GM23338 (cell line): ENCODE measurements at regions not wholly inside any gene's neighbourhood (a gene's known extent, or its start where the extent isn't known, plus 50 kb on each side); places are given as distances from the start of the nearest gene placed in this dataset.
"Not testable (repeated sequence)": the region's sequence is repeated elsewhere in the genome, so short reads cannot be mapped to it uniquely, and the experiment has no call there.

Source experiments
- ATAC-seq: fragments of 200-7000 bp; cut with Tn5 transposase; 3 replicates; pipeline ENCODE4 v1.9.1; 2020
- DNase-seq: peaks from one replicate; pipeline ENCODE4 v3.0.0-alpha.2; 2015; ENCODE audit warnings: low spot score
- H2AFZ ChIP-seq: fragments of 200-600 bp; sonication (generic); 2 replicates; pipeline ENCODE4 v1.8.0; 2016; ENCODE audit warnings: antibody characterized with exemption, mild to moderate bottlenecking, moderate library complexity
- H3F3A ChIP-seq: fragments of 200-600 bp; sonication (generic); replicated peaks from 2 replicates; pipeline ENCODE4 v1.8.0; 2017; ENCODE audit warnings: antibody characterized with exemption, mixed run types, low read depth
- H3K27ac ChIP-seq: fragments of 200-600 bp; sonication (generic); 2 replicates; pipeline ENCODE4 v1.6.1; 2016; ENCODE audit warnings: low read depth
- H3K27me3 ChIP-seq: fragments of 200-600 bp; sonication (generic); 2 replicates; pipeline ENCODE4 v1.8.0; 2016; ENCODE audit warnings: mild to moderate bottlenecking, mixed run types, moderate library complexity; ENCODE audit not compliant: insufficient read depth
- H3K36me3 ChIP-seq: fragments of 200-600 bp; sonication (generic); 2 replicates; pipeline ENCODE4 v1.8.0; 2016; ENCODE audit warnings: mild to moderate bottlenecking; ENCODE audit not compliant: insufficient read depth
- H3K4me1 ChIP-seq: fragments of 200-600 bp; sonication (generic); 2 replicates; pipeline ENCODE4 v1.8.0; 2016; ENCODE audit warnings: mild to moderate bottlenecking, moderate library complexity; ENCODE audit not compliant: insufficient read depth
- H3K4me2 ChIP-seq: fragments of 200-600 bp; sonication (generic); 2 replicates; pipeline ENCODE4 v1.7.1; 2017; ENCODE audit warnings: mixed run types
- H3K4me3 ChIP-seq: fragments of 200-600 bp; sonication (generic); 2 replicates; pipeline ENCODE4 v1.6.1; 2016; ENCODE audit warnings: mixed run types
- H3K79me2 ChIP-seq: fragments of 200-600 bp; sonication (generic); replicated peaks from 2 replicates; pipeline ENCODE4 v1.8.0; 2017; ENCODE audit warnings: mild to moderate bottlenecking; ENCODE audit not compliant: insufficient read depth
- H3K9me2 ChIP-seq: fragments of 200-600 bp; sonication (generic); 2 replicates; pipeline ENCODE4 v1.8.0; 2017; ENCODE audit not compliant: insufficient read depth
- H4K20me1 ChIP-seq: fragments of 200-600 bp; sonication (generic); replicated peaks from 2 replicates; pipeline ENCODE4 v1.8.0; 2017; ENCODE audit warnings: mild to moderate bottlenecking; ENCODE audit not compliant: insufficient read depth
- H3K27ac Mint-ChIP-seq: 2 replicates; pipeline ENCODE4 v1.8.0; 2020; ENCODE audit warnings: inconsistent platforms, mild to moderate bottlenecking, moderate library complexity, mixed read lengths
- H3K27me3 Mint-ChIP-seq: 3 replicates; pipeline ENCODE4 v1.8.0; 2022; ENCODE audit warnings: low read depth, mild to moderate bottlenecking, moderate library complexity, mixed read lengths, inconsistent platforms; ENCODE audit not compliant: insufficient read depth, poor library complexity
- H3K36me3 Mint-ChIP-seq: 3 replicates; pipeline ENCODE4 v1.8.0; 2021; ENCODE audit warnings: low read depth, mild to moderate bottlenecking, inconsistent platforms, moderate library complexity, mixed read lengths
- H3K4me1 Mint-ChIP-seq: 3 replicates; pipeline ENCODE4 v1.8.0; 2020; ENCODE audit warnings: mild to moderate bottlenecking, inconsistent platforms, mixed read lengths
- H3K4me3 Mint-ChIP-seq: 3 replicates; pipeline ENCODE4 v1.8.0; 2021; ENCODE audit warnings: moderate library complexity, mild to moderate bottlenecking, inconsistent platforms, mixed read lengths
- H3K9me3 Mint-ChIP-seq: 3 replicates; pipeline ENCODE4 v1.8.0; 2020; ENCODE audit warnings: moderate library complexity, mild to moderate bottlenecking, inconsistent platforms, mixed read lengths
- CREB1 ChIP-seq: fragments of 250-450 bp; sonication (Bioruptor Pico); IDR thresholded peaks from 2 replicates; pipeline ENCODE4 v1.5.0; 2020; ENCODE audit warnings: low read depth, mild to moderate bottlenecking, moderate library complexity
- ETS1 ChIP-seq: IDR thresholded peaks from 2 replicates; pipeline ENCODE4 v1.6.1; 2016; ENCODE audit warnings: antibody characterized with exemption
- EZH2 ChIP-seq: fragments of 200-600 bp; sonication (generic); IDR thresholded peaks from one replicate; pipeline ENCODE4 v1.8.0; 2017; ENCODE audit warnings: antibody characterized with exemption, mild to moderate bottlenecking, low read depth; ENCODE audit not compliant: unreplicated experiment
- EZH2phosphoT487 ChIP-seq: fragments of 200-600 bp; sonication (generic); IDR thresholded peaks from one replicate; pipeline ENCODE4 v1.8.1; 2018; ENCODE audit warnings: antibody characterized with exemption; ENCODE audit not compliant: unreplicated experiment
- JUNB ChIP-seq: IDR thresholded peaks from one replicate; pipeline ENCODE4 v1.6.1; 2016; ENCODE audit warnings: antibody characterized with exemption; ENCODE audit not compliant: unreplicated experiment
- NANOG ChIP-seq: IDR thresholded peaks from 2 replicates; pipeline ENCODE4 v1.6.1; 2016; ENCODE audit warnings: antibody characterized with exemption, borderline replicate concordance
- POLR2AphosphoS5 ChIP-seq: IDR thresholded peaks from 2 replicates; pipeline ENCODE4 v1.6.1; 2016; ENCODE audit warnings: antibody characterized with exemption, low read depth
- REST ChIP-seq: IDR thresholded peaks from one replicate; pipeline ENCODE4 v1.6.1; 2018; ENCODE audit warnings: antibody characterized with exemption; ENCODE audit not compliant: unreplicated experiment
- STAT1 ChIP-seq: IDR thresholded peaks from one replicate; pipeline ENCODE4 v1.6.1; 2016; ENCODE audit warnings: antibody characterized with exemption; ENCODE audit not compliant: unreplicated experiment
- ZNF114 ChIP-seq: fragments of 250-450 bp; sonication (Bioruptor Pico); IDR thresholded peaks from 2 replicates; pipeline ENCODE4 v1.5.0; 2020; ENCODE audit warnings: mild to moderate bottlenecking, moderate library complexity
- ZNF331 ChIP-seq: fragments of 250-450 bp; sonication (Bioruptor Pico); IDR thresholded peaks from 2 replicates; pipeline ENCODE4 v1.5.0; 2020; ENCODE audit warnings: low read depth, mild to moderate bottlenecking, moderate library complexity
- TF ChIP-seq, protein P1 (sequence below): fragments of 250-450 bp; sonication (Bioruptor Pico); IDR thresholded peaks from 2 replicates; pipeline ENCODE4 v1.5.0; 2020; ENCODE audit warnings: mild to moderate bottlenecking, moderate library complexity

DNA sequence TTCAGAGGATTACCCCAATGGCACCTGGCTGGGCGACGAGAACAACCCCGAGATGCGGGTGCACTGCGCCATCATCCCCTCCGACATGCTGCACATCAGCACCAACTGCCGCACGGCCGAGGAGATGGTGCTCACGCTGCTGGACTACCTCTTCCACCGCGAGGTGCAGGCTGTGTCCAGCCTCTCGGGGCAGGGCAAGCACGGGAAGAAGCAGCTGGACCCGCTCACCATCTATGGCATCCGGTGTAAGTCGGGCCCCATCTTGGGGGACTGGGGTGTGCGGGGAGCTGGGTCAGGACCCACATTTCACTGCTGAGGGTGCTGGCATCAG is 94.2 kb downstream of the NPIPB11 start:
- not testable (repeated sequence) for H3K4me1 ChIP-seq, H3K27me3 ChIP-seq, H3K27ac ChIP-seq, H3K4me3 ChIP-seq, DNase-seq, H3K9me2 ChIP-seq, H3K36me3 Mint-ChIP-seq, H3F3A ChIP-seq, H2AFZ ChIP-seq, H3K4me2 ChIP-seq, H3K79me2 ChIP-seq, H3K27me3 Mint-ChIP-seq, H3K9me3 Mint-ChIP-seq, ATAC-seq, H4K20me1 ChIP-seq, H3K4me3 Mint-ChIP-seq, H3K36me3 ChIP-seq, H3K27ac Mint-ChIP-seq
- peaks cover 14% of the 10 kb centered on the region for H3K4me1 Mint-ChIP-seq

DNA sequence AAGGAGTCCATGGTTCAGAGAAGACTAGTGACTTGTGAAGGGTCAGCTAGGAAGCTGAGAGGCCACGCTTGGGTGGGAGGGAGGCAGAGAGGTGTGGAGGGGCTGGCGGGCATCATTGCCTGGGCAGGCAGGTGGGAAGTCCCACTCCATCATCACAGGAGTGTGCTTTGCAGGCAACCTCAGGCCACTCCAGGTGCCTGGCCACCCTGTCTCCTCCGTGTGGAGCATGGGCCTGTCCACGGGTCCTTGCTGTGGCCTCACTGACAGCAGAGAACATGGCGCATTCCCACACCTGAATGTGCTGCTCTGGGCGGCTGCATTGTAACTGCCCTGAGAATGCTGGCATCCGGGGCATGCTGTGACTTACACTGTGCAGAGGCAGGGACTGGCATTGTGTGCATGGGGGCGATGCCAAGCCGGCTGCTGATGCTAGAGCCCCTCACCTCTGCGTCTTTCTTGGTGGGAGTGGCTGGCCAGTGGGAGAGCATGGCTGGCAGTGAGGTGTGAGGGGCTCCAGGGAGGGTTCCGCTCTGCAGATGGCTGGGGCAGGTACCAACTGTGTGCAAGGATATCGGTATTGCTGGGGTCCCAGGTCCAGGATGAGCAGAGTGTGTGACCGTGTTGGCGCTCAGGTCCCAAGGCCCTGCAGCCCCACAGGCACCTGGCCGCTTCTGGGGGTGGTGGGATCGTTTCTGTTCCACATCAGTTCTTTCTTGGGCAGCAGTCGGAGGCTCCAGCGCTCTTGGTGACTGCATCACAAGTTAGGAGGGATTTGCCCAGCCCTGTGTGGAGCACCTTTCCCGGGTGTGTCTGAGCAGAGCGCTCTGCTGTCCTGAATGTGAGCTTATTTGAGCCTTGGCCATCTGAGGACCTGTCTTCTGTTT is 94.8 kb downstream of the NPIPB11 start:
- Histone ChIP-seq H3K36me3 (no peaks in the 10 kb centered on the region), H4K20me1 (no peaks in the 10 kb centered on the region), H3K4me2 (no peak overlapping the region), H3K27me3 (no peaks in the 10 kb centered on the region), H3K79me2 (no peaks in the 10 kb centered on the region), H3F3A (no peaks in the 10 kb centered on the region), H3K4me1 (no peaks in the 10 kb centered on the region), H3K27ac (no peak overlapping the region), H2AFZ (no peak overlapping the region), H3K9me2 (no peaks in the 10 kb centered on the region), H3K4me3 (no peak overlapping the region)
- ATAC-seq (no peak), DNase-seq (no peak)
- H3K9me3 Mint-ChIP-seq = no peaks in the 10 kb centered on the region
- H3K27me3 Mint-ChIP-seq = peaks cover 8% of the 10 kb centered on the region
- H3K4me1 Mint-ChIP-seq = peaks cover 14% of the 10 kb centered on the region
- H3K36me3 Mint-ChIP-seq = no peaks in the 10 kb centered on the region
- H3K4me3 Mint-ChIP-seq = no peak overlapping the region
- H3K27ac Mint-ChIP-seq = no peak overlapping the region
- no peak for TF ChIP-seq EZH2phosphoT487
- TF ChIP-seq STAT1 = no peak
- TF ChIP-seq JUNB = no peak
- no peak for TF ChIP-seq REST
- no peak for TF ChIP-seq CREB1 (CRISPR knock-in tag)
- no peak for TF ChIP-seq NANOG
- no peak for TF ChIP-seq POLR2AphosphoS5
- TF ChIP-seq ZNF114 (CRISPR knock-in tag) = no peak
- TF ChIP-seq EZH2 = no peak
- TF ChIP-seq, protein P1, sequence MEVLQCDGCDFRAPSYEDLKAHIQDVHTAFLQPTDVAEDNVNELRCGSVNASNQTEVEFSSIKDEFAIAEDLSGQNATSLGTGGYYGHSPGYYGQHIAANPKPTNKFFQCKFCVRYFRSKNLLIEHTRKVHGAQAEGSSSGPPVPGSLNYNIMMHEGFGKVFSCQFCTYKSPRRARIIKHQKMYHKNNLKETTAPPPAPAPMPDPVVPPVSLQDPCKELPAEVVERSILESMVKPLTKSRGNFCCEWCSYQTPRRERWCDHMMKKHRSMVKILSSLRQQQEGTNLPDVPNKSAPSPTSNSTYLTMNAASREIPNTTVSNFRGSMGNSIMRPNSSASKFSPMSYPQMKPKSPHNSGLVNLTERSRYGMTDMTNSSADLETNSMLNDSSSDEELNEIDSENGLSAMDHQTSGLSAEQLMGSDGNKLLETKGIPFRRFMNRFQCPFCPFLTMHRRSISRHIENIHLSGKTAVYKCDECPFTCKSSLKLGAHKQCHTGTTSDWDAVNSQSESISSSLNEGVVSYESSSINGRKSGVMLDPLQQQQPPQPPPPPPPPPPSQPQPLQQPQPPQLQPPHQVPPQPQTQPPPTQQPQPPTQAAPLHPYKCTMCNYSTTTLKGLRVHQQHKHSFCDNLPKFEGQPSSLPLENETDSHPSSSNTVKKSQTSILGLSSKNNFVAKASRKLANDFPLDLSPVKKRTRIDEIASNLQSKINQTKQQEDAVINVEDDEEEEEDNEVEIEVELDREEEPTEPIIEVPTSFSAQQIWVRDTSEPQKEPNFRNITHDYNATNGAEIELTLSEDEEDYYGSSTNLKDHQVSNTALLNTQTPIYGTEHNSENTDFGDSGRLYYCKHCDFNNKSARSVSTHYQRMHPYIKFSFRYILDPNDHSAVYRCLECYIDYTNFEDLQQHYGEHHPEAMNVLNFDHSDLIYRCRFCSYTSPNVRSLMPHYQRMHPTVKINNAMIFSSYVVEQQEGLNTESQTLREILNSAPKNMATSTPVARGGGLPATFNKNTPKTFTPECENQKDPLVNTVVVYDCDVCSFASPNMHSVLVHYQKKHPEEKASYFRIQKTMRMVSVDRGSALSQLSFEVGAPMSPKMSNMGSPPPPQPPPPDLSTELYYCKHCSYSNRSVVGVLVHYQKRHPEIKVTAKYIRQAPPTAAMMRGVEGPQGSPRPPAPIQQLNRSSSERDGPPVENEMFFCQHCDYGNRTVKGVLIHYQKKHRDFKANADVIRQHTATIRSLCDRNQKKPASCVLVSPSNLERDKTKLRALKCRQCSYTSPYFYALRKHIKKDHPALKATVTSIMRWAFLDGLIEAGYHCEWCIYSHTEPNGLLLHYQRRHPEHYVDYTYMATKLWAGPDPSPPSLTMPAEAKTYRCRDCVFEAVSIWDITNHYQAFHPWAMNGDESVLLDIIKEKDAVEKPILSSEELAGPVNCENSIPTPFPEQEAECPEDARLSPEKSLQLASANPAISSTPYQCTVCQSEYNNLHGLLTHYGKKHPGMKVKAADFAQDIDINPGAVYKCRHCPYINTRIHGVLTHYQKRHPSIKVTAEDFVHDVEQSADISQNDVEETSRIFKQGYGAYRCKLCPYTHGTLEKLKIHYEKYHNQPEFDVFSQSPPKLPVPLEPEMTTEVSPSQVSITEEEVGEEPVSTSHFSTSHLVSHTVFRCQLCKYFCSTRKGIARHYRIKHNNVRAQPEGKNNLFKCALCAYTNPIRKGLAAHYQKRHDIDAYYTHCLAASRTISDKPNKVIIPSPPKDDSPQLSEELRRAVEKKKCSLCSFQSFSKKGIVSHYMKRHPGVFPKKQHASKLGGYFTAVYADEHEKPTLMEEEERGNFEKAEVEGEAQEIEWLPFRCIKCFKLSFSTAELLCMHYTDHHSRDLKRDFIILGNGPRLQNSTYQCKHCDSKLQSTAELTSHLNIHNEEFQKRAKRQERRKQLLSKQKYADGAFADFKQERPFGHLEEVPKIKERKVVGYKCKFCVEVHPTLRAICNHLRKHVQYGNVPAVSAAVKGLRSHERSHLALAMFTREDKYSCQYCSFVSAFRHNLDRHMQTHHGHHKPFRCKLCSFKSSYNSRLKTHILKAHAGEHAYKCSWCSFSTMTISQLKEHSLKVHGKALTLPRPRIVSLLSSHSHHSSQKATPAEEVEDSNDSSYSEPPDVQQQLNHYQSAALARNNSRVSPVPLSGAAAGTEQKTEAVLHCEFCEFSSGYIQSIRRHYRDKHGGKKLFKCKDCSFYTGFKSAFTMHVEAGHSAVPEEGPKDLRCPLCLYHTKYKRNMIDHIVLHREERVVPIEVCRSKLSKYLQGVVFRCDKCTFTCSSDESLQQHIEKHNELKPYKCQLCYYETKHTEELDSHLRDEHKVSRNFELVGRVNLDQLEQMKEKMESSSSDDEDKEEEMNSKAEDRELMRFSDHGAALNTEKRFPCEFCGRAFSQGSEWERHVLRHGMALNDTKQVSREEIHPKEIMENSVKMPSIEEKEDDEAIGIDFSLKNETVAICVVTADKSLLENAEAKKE (CRISPR knock-in tag) = no peak
- no peak for TF ChIP-seq ZNF331 (CRISPR knock-in tag)
- TF ChIP-seq ETS1 = no peak
